H9 (cell line): ENCODE measurements at regions not wholly inside any gene's neighbourhood (a gene's known extent, or its start where the extent isn't known, plus 50 kb on each side); places are given as distances from the start of the nearest gene placed in this dataset.

Experiments used
- DNase-seq: peaks from one replicate; pipeline ENCODE4 v3.0.0-alpha.2; 2017
- H2AFZ ChIP-seq: one replicate; pipeline ENCODE4 v1.6.1; 2013; ENCODE audit warnings: mild to moderate bottlenecking, low read length, control low read depth, moderate library complexity
- H2AK5ac ChIP-seq: 2 replicates; pipeline ENCODE4 v1.6.1; 2013; ENCODE audit warnings: low read length, control low read depth, mixed read lengths; ENCODE audit not compliant: insufficient read length
- H2BK120ac ChIP-seq: one replicate; pipeline ENCODE4 v1.6.1; 2013; ENCODE audit warnings: low read depth, mild to moderate bottlenecking, low read length, control low read depth, inconsistent platforms; ENCODE audit not compliant: poor library complexity, severe bottlenecking
- H2BK12ac ChIP-seq: 2 replicates; pipeline ENCODE4 v1.6.1; 2013; ENCODE audit warnings: low read length, control low read depth, mixed read lengths, low read depth; ENCODE audit not compliant: insufficient read length
- H2BK15ac ChIP-seq: 2 replicates; pipeline ENCODE4 v1.6.1; 2013; ENCODE audit warnings: low read depth, low read length, control low read depth
- H2BK20ac ChIP-seq: one replicate; pipeline ENCODE4 v1.6.1; 2013; ENCODE audit warnings: low read depth, mild to moderate bottlenecking, low read length, control low read depth, inconsistent platforms; ENCODE audit not compliant: poor library complexity, severe bottlenecking
- H2BK5ac ChIP-seq: 2 replicates; pipeline ENCODE4 v1.6.1; 2013; ENCODE audit warnings: low read length, control low read depth, mixed read lengths; ENCODE audit not compliant: insufficient read length
- H3K14ac ChIP-seq: 2 replicates; pipeline ENCODE4 v1.6.1; 2013; ENCODE audit warnings: low read length, control low read depth; ENCODE audit not compliant: insufficient read depth
- H3K18ac ChIP-seq: 2 replicates; pipeline ENCODE4 v1.6.1; 2013; ENCODE audit warnings: low read depth, mild to moderate bottlenecking, mixed read lengths, low read length, control low read depth; ENCODE audit not compliant: insufficient read length
- H3K23ac ChIP-seq: 2 replicates; pipeline ENCODE4 v1.6.1; 2013; ENCODE audit warnings: low read length, control low read depth, mixed read lengths, low read depth; ENCODE audit not compliant: insufficient read length
- H3K23me2 ChIP-seq: 2 replicates; pipeline ENCODE4 v1.6.1; 2013; ENCODE audit warnings: low read depth, mild to moderate bottlenecking, mixed read lengths, low read length, control low read depth; ENCODE audit not compliant: insufficient read length, poor library complexity, severe bottlenecking
- H3K27ac ChIP-seq: 2 replicates; pipeline ENCODE4 v1.5.1; 2013; ENCODE audit warnings: low read length, control low read depth, mixed read lengths, low read depth; ENCODE audit not compliant: insufficient read length
- H3K27me3 ChIP-seq: 2 replicates; pipeline ENCODE4 v1.6.1; 2013; ENCODE audit warnings: low read length, control low read depth, inconsistent platforms; ENCODE audit not compliant: insufficient read depth
- H3K4ac ChIP-seq: 2 replicates; pipeline ENCODE4 v1.6.1; 2013; ENCODE audit warnings: low read depth, mild to moderate bottlenecking, control low read depth, inconsistent platforms, low read length, moderate library complexity
- H3K4me1 ChIP-seq: 2 replicates; pipeline ENCODE4 v1.6.1; 2013; ENCODE audit warnings: low read length, control low read depth, inconsistent platforms; ENCODE audit not compliant: insufficient read depth
- H3K4me2 ChIP-seq: 2 replicates; pipeline ENCODE4 v1.6.1; 2013; ENCODE audit warnings: low read length, control low read depth, mixed read lengths; ENCODE audit not compliant: insufficient read length, insufficient read depth
- H3K56ac ChIP-seq: 2 replicates; pipeline ENCODE4 v1.6.1; 2013; ENCODE audit warnings: low read depth, mild to moderate bottlenecking, mixed read lengths, low read length, control low read depth; ENCODE audit not compliant: insufficient read length
- H3K79me1 ChIP-seq: 2 replicates; pipeline ENCODE4 v1.6.1; 2013; ENCODE audit warnings: low read depth, mild to moderate bottlenecking, moderate library complexity, low read length, control low read depth, inconsistent platforms; ENCODE audit not compliant: insufficient read depth, poor library complexity, severe bottlenecking
- H3K79me2 ChIP-seq: 2 replicates; pipeline ENCODE4 v1.6.1; 2013; ENCODE audit warnings: low read length, control low read depth, inconsistent platforms; ENCODE audit not compliant: insufficient read depth
- H3K9ac ChIP-seq: 2 replicates; pipeline ENCODE4 v1.6.1; 2013; ENCODE audit warnings: low read length, control low read depth, mixed read lengths; ENCODE audit not compliant: insufficient read length; ENCODE audit errors: extremely low read depth
- H3K9me3 ChIP-seq: one replicate; pipeline ENCODE4 v1.6.1; 2013; ENCODE audit warnings: low read depth, low read length, inconsistent platforms; ENCODE audit not compliant: control insufficient read depth
- H3T11ph ChIP-seq: one replicate; pipeline ENCODE4 v1.6.1; 2013; ENCODE audit warnings: mild to moderate bottlenecking, low read length, control low read depth, inconsistent platforms
- H4K20me1 ChIP-seq: one replicate; pipeline ENCODE4 v1.6.1; 2013; ENCODE audit not compliant: control insufficient read depth, insufficient read length, insufficient read depth
- H4K5ac ChIP-seq: 2 replicates; pipeline ENCODE4 v1.6.1; 2013; ENCODE audit warnings: low read depth, mild to moderate bottlenecking, mixed read lengths, low read length, control low read depth; ENCODE audit not compliant: insufficient read length
- H4K8ac ChIP-seq: replicated peaks from 2 replicates; pipeline ENCODE4 v1.6.1; 2013; ENCODE audit warnings: low read length, control low read depth, mixed read lengths, low read depth; ENCODE audit not compliant: insufficient read length
- H4K91ac ChIP-seq: 2 replicates; pipeline ENCODE4 v1.6.1; 2013; ENCODE audit warnings: low read depth, mild to moderate bottlenecking, moderate library complexity, mixed read lengths, low read length, control low read depth; ENCODE audit not compliant: insufficient read length
- H3K27ac Mint-ChIP-seq, 3 experiments: 2 replicates in 2 of 3; 3 replicates in 1 of 3; pipeline ENCODE4 v1.8.0; 2020 to 2021; ENCODE audit warnings: mixed read lengths in 3 of 3, mild to moderate bottlenecking in 1 of 3, moderate library complexity in 1 of 3
- H3K27me3 Mint-ChIP-seq: 2 replicates; pipeline ENCODE4 v1.8.0; 2021; ENCODE audit warnings: low read depth, mild to moderate bottlenecking, moderate library complexity, mixed read lengths
- H3K36me3 Mint-ChIP-seq, 3 experiments: 2 replicates in 2 of 3; 3 replicates in 1 of 3; pipeline ENCODE4 v1.8.0; 2020 to 2021; ENCODE audit warnings: low read depth in 3 of 3, mixed read lengths in 3 of 3; ENCODE audit not compliant: insufficient read depth in 1 of 3
- H3K4me1 Mint-ChIP-seq, 2 experiments: 2 replicates each; pipeline ENCODE4 v1.8.0; 2020; ENCODE audit warnings: mixed read lengths in 2 of 2
- H3K4me3 Mint-ChIP-seq, 2 experiments: 2 replicates in 1 of 2; 3 replicates in 1 of 2; pipeline ENCODE4 v1.8.0; 2020 to 2021; ENCODE audit warnings: mild to moderate bottlenecking in 2 of 2, mixed read lengths in 2 of 2, moderate library complexity in 1 of 2
- H3K9me3 Mint-ChIP-seq, 2 experiments: 2 replicates in 1 of 2; 3 replicates in 1 of 2; pipeline ENCODE4 v1.8.0; 2020; ENCODE audit warnings: mild to moderate bottlenecking in 2 of 2, mixed read lengths in 2 of 2, moderate library complexity in 1 of 2
- WGBS: extraction: QIAGEN DNeasy Blood & Tissue Kit; methylation state at CpG from one replicate; pipeline ENCODE4 v1.1.7; 2013; ENCODE audit warnings: missing lambda C conversion rate, low lambda C conversion rate, mixed read lengths; ENCODE audit not compliant: insufficient read length; ENCODE audit errors: extremely low coverage; 5-methylcytosine and 5-hydroxymethylcytosine counted together
- TF ChIP-seq, protein P1 (sequence below): fragments of 200-600 bp; sonication (generic); conservative IDR thresholded peaks from 3 replicates; pipeline ENCODE4 v1.8.0; 2021; ENCODE audit warnings: antibody characterized with exemption, mild to moderate bottlenecking

- Histone ChIP-seq H4K20me1 (no peaks in the 10 kb centered on the region), H3K9ac (no peak overlapping the region), H3K4ac (no peak overlapping the region), H2BK120ac (no peak overlapping the region), H3K4me2 (no peak overlapping the region), H3K23me2 (no peaks in the 10 kb centered on the region), H3K18ac (no peak overlapping the region), H4K5ac (no peak overlapping the region), H2AK5ac (no peak overlapping the region), H3K4me1 (no peaks in the 10 kb centered on the region), H3K56ac (no peak overlapping the region), H3K9me3 (no peaks in the 10 kb centered on the region), H3K79me1 (no peaks in the 10 kb centered on the region), H2BK5ac (no peak overlapping the region), H3K27ac (no peak overlapping the region), H3K27me3 (no peaks in the 10 kb centered on the region), H2BK12ac (no peak overlapping the region), H2AFZ (no peak overlapping the region), H4K8ac (no peak overlapping the region), H3T11ph (no peak overlapping the region), H2BK15ac (no peak overlapping the region), H2BK20ac (no peak overlapping the region), H3K79me2 (no peaks in the 10 kb centered on the region), H4K91ac (no peak overlapping the region), H3K23ac (no peak overlapping the region), H3K14ac (no peak overlapping the region)
- peaks cover 10 to 14% of the 10 kb centered on the region in 2 experiments; a peak in 4 of 5 replicates for H3K9me3 Mint-ChIP-seq
- no peaks in the 10 kb centered on the region; a peak in 1 of 7 replicates for H3K36me3 Mint-ChIP-seq
- H3K27me3 Mint-ChIP-seq = no peaks in the 10 kb centered on the region
- no peaks in the 10 kb centered on the region for H3K4me1 Mint-ChIP-seq
- no peak overlapping the region for H3K27ac Mint-ChIP-seq
- H3K4me3 Mint-ChIP-seq = no peak overlapping the region
- no CpG with 5 or more reads among the region's 3 CpGs for WGBS
- no peak for DNase-seq
- TF ChIP-seq, protein P1, sequence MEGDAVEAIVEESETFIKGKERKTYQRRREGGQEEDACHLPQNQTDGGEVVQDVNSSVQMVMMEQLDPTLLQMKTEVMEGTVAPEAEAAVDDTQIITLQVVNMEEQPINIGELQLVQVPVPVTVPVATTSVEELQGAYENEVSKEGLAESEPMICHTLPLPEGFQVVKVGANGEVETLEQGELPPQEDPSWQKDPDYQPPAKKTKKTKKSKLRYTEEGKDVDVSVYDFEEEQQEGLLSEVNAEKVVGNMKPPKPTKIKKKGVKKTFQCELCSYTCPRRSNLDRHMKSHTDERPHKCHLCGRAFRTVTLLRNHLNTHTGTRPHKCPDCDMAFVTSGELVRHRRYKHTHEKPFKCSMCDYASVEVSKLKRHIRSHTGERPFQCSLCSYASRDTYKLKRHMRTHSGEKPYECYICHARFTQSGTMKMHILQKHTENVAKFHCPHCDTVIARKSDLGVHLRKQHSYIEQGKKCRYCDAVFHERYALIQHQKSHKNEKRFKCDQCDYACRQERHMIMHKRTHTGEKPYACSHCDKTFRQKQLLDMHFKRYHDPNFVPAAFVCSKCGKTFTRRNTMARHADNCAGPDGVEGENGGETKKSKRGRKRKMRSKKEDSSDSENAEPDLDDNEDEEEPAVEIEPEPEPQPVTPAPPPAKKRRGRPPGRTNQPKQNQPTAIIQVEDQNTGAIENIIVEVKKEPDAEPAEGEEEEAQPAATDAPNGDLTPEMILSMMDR = no peak
Measured at GRCh38 chr20:52420805-52421204, 229.2 kb upstream of the ZFP64 start.
